HG02610 (cell line): ENCODE measurements at regions not wholly inside any gene's neighbourhood (a gene's known extent, or its start where the extent isn't known, plus 50 kb on each side); places are given as distances from the start of the nearest gene placed in this dataset.
"Not testable (repeated sequence)": the region's sequence is repeated elsewhere in the genome, so short reads cannot be mapped to it uniquely, and the experiment has no call there.

ENCODE experiments used
- ATAC-seq: cut with Tn5 transposase; IDR thresholded peaks from one replicate; pipeline ENCODE4 v1.9.1; 2021; ENCODE audit warnings: mild to moderate bottlenecking, moderate library complexity; ENCODE audit not compliant: unreplicated experiment

GRCh38 chr21:31417214-31417613 lies 73.2 kb upstream of the TIAM1 start:
- not testable (repeated sequence) for ATAC-seq

DNA sequence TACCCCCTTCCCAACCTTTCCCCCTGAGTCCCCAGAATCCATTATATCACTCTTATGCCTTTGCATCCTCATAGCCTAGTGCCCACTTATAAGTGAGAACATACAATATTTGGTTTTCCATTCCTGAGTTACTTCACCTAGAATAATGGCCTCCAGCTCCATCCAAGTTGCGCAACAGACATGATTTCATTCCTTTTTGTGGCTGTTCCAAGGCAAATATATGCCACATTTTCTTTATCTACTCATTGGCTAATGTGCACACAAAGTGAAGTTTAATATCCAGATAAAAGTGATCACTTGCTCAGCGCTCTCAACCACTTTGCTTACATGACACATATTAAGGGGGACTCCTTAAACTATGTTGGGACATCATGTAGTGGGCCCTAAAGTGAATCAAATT lies 72.4 kb upstream of the TIAM1 start:
- no peak for ATAC-seq

- no peak for ATAC-seq
Observed at GRCh38 chr21:31414263-31415000, 70.4 kb upstream of the TIAM1 start.

GRCh38 chr21:31413698-31414097 lies 69.6 kb upstream of the TIAM1 start:
- no peak for ATAC-seq

- ATAC-seq = no peak
Observed at GRCh38 chr21:31410499-31411131, 66.6 kb upstream of the TIAM1 start.

DNA sequence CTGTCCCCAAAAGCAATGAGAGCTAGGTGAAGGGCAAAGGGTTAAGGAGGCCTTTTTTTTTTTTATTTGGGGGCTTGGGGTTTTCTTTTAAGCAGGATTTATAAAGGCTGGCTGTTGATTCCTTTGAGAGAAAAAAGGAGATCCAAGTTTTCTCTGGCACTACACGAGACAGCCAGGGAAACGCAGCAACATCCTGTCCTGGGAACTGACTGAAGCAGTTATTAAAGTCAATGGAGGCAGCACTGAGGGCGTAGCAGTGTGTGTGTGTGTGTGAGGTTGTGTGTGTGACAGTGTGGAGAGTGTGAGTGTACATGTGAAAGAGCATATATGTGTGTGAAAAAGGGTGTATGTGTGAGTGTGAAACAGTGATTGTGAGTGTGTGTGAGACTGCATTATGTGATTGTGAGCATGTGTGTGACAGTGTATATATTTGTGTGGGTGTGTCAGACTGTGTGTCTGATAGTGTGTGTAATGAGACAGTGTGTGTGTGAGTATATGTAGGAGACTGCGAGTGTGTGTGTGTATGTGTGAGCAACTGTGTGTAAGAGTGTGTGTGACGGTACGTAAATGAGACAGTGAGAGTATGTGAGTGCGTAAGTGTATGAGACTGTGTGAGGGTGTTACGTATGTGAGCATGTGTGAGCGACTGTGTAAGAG lies 65.9 kb upstream of the TIAM1 start:
- no peak for ATAC-seq

- no peak for ATAC-seq
Observed at GRCh38 chr21:31408301-31409088, 64.4 kb upstream of the TIAM1 start.

- ATAC-seq = no peak
Observed at GRCh38 chr21:31406510-31406909, 62.4 kb upstream of the TIAM1 start.

DNA sequence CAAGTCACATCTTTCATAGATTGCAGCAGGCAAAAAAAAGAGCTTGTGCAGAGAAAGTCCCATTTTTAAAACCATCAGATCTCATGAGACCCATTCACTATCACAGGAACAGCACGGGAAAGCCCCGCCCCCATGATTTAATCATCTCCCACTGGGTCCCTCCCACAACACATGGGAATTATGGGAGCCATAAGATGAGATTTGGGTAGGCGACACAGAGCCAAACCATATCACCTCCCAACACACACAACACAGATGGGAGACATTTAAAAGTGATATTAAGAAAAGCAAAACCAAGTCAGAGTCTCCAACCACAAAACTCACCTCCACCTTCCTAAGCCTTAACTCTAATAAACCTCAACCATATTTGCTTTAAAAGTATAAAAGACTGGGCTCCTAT lies 61.5 kb upstream of the TIAM1 start:
- ATAC-seq = no peak

DNA sequence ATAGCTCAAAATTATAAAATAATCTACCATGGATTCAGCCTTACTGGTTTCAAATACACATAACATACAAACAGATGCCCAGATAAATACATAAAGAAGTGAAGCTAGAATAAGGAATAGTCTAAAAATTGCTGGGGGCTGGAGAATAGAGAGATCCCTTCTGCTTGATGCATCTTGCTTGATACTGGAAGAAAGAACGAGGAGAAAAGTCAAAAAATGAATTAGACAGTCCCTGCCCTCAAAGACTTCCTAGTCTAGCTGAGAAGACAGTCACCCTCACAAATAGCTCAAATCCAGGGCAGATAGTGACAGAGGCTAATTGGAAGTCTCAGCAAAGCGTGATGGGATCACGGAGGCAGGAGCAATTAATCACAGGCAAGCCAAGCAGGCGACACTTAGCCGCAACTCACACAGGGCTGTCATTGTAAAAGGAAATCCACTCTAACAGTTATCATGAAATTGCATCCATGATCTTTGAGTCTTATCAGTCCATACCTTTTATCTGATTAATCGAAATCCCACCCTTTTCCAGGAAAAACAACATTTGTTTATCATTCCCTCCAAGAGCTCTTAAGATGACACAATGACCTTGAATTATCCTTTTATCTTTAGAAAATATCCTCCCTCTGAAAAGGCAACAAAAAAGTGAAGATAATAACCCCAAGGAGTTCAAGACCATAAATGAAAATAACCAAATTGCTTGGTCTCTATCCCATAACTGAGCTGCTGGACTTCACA lies 59.7 kb upstream of the TIAM1 start:
- no peak for ATAC-seq

- no peak for ATAC-seq
Observed at GRCh38 chr21:31399591-31399990, 55.5 kb upstream of the TIAM1 start.

DNA sequence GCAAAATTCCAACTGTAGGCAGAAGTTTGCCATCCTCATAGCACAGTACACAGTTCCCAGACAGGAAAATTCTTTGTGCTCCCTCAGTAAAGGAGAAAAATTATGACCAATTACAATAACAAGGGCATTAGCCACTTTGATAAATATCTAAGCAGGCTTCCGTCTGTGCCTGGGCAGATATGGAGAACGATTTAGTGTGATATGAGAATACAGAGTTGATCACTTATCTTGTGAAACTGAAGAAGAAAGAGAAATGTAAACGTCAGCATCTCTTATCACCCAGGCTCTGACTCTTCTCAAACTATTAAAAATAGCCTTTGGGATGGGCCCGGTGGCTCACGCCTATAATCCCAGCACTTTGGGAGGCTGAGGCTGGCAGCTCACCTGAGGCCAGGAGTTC lies 54.5 kb upstream of the TIAM1 start:
- no peak for ATAC-seq

DNA sequence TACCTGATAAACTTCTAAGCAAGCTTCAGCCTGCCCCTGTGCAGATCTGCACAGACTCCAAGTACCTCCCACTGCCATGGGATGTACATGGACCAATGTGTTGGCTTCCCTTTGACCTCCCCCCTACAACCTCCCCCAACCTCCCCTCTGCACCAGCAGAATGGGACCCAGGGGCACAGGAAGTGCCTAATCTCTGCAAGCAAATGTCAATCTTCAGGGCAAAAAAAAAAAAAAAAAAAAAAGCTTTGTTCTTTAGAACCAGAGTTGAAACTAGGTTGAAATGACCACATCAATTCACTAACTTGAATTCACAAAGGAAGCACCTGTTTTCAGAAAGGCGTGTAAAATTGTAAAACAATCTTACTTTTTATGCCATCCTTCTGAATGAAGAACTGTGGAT lies 53.9 kb upstream of the TIAM1 start:
- ATAC-seq = no peak

DNA sequence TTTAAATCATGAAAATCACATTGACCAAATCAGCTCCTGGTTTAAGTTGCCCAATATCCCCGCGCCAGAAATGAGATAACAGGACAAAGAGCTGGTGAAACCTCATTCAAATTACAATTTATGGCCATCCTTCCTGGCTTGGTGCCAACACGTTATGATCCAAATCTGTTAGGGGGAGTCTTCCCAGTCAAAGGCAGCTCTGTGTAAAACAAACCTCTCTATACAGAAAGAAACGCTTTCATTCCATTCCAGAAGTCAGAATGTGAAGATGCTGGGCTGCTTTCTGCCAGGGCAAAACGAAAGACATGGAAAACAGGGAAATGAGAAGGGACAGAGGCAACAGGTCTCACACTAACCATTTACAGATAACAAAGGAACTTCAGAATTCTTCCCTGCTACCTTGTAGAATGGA lies 53.5 kb upstream of the TIAM1 start:
- ATAC-seq = no peak

- ATAC-seq = no peak
Observed at GRCh38 chr21:31397030-31397429, 53.0 kb upstream of the TIAM1 start.

DNA sequence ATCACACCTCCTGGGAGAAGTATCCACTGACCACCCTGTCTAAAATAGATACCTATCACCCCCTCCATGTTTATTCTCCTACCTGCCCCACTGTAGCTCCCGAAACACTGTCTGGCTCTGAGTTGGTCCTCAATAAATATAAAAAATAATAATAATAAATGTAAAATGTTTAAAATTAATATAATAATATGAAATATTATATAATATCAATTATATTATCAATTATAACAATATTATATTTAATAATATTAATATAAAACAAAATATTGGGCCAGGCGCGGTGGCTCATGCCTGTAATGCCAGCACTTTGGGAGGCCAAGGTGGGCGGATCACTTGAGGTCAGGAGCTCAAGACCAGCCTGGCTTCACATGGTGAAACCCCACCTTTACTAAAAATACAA lies 52.3 kb upstream of the TIAM1 start:
- no peak for ATAC-seq

- ATAC-seq = no peak
Observed at GRCh38 chr21:31395791-31396190, 51.7 kb upstream of the TIAM1 start.

DNA sequence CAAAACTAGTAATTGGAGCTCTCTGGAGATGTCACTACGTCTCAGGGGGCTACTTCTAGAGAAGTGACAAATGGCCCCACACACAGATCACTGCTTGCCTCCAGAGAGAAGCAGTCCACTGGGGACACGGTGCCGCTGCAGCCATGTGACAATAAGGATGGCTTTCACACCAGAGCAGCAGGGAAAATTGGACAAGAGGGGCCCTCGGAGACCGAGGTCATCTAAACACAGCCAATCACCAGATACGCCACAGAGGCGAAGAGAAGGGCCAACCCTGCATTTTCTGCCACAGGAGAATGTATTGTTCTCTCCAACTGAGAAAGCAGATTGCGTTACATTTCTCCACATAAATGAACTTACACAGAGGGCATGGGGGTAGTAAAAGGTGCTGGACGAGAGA lies 51.2 kb upstream of the TIAM1 start:
- no peak for ATAC-seq

GRCh38 chr21:31394309-31394708 lies 50.2 kb upstream of the TIAM1 start:
- no peak for ATAC-seq
